GM23338 (cell line): ENCODE measurements at regions not wholly inside any gene's neighbourhood (a gene's known extent, or its start where the extent isn't known, plus 50 kb on each side); places are given as distances from the start of the nearest gene placed in this dataset.

ENCODE experiments used
- ATAC-seq: fragments of 200-7000 bp; cut with Tn5 transposase; 3 replicates; pipeline ENCODE4 v1.9.1; 2020
- DNase-seq: peaks from one replicate; pipeline ENCODE4 v3.0.0-alpha.2; 2015; ENCODE audit warnings: low spot score
- H2AFZ ChIP-seq: fragments of 200-600 bp; sonication (generic); 2 replicates; pipeline ENCODE4 v1.8.0; 2016; ENCODE audit warnings: antibody characterized with exemption, mild to moderate bottlenecking, moderate library complexity
- H3F3A ChIP-seq: fragments of 200-600 bp; sonication (generic); replicated peaks from 2 replicates; pipeline ENCODE4 v1.8.0; 2017; ENCODE audit warnings: antibody characterized with exemption, mixed run types, low read depth
- H3K27ac ChIP-seq: fragments of 200-600 bp; sonication (generic); 2 replicates; pipeline ENCODE4 v1.6.1; 2016; ENCODE audit warnings: low read depth
- H3K27me3 ChIP-seq: fragments of 200-600 bp; sonication (generic); 2 replicates; pipeline ENCODE4 v1.8.0; 2016; ENCODE audit warnings: mild to moderate bottlenecking, mixed run types, moderate library complexity; ENCODE audit not compliant: insufficient read depth
- H3K36me3 ChIP-seq: fragments of 200-600 bp; sonication (generic); 2 replicates; pipeline ENCODE4 v1.8.0; 2016; ENCODE audit warnings: mild to moderate bottlenecking; ENCODE audit not compliant: insufficient read depth
- H3K4me1 ChIP-seq: fragments of 200-600 bp; sonication (generic); 2 replicates; pipeline ENCODE4 v1.8.0; 2016; ENCODE audit warnings: mild to moderate bottlenecking, moderate library complexity; ENCODE audit not compliant: insufficient read depth
- H3K4me2 ChIP-seq: fragments of 200-600 bp; sonication (generic); 2 replicates; pipeline ENCODE4 v1.7.1; 2017; ENCODE audit warnings: mixed run types
- H3K4me3 ChIP-seq: fragments of 200-600 bp; sonication (generic); 2 replicates; pipeline ENCODE4 v1.6.1; 2016; ENCODE audit warnings: mixed run types
- H3K79me2 ChIP-seq: fragments of 200-600 bp; sonication (generic); replicated peaks from 2 replicates; pipeline ENCODE4 v1.8.0; 2017; ENCODE audit warnings: mild to moderate bottlenecking; ENCODE audit not compliant: insufficient read depth
- H3K9me2 ChIP-seq: fragments of 200-600 bp; sonication (generic); 2 replicates; pipeline ENCODE4 v1.8.0; 2017; ENCODE audit not compliant: insufficient read depth
- H4K20me1 ChIP-seq: fragments of 200-600 bp; sonication (generic); replicated peaks from 2 replicates; pipeline ENCODE4 v1.8.0; 2017; ENCODE audit warnings: mild to moderate bottlenecking; ENCODE audit not compliant: insufficient read depth
- H3K27ac Mint-ChIP-seq: 2 replicates; pipeline ENCODE4 v1.8.0; 2020; ENCODE audit warnings: inconsistent platforms, mild to moderate bottlenecking, moderate library complexity, mixed read lengths
- H3K27me3 Mint-ChIP-seq: 3 replicates; pipeline ENCODE4 v1.8.0; 2022; ENCODE audit warnings: low read depth, mild to moderate bottlenecking, moderate library complexity, mixed read lengths, inconsistent platforms; ENCODE audit not compliant: insufficient read depth, poor library complexity
- H3K36me3 Mint-ChIP-seq: 3 replicates; pipeline ENCODE4 v1.8.0; 2021; ENCODE audit warnings: low read depth, mild to moderate bottlenecking, inconsistent platforms, moderate library complexity, mixed read lengths
- H3K4me1 Mint-ChIP-seq: 3 replicates; pipeline ENCODE4 v1.8.0; 2020; ENCODE audit warnings: mild to moderate bottlenecking, inconsistent platforms, mixed read lengths
- H3K4me3 Mint-ChIP-seq: 3 replicates; pipeline ENCODE4 v1.8.0; 2021; ENCODE audit warnings: moderate library complexity, mild to moderate bottlenecking, inconsistent platforms, mixed read lengths
- H3K9me3 Mint-ChIP-seq: 3 replicates; pipeline ENCODE4 v1.8.0; 2020; ENCODE audit warnings: moderate library complexity, mild to moderate bottlenecking, inconsistent platforms, mixed read lengths
- NANOG ChIP-seq: IDR thresholded peaks from 2 replicates; pipeline ENCODE4 v1.6.1; 2016; ENCODE audit warnings: antibody characterized with exemption, borderline replicate concordance
- TF ChIP-seq, protein P1 (sequence below): fragments of 250-450 bp; sonication (Bioruptor Pico); IDR thresholded peaks from 2 replicates; pipeline ENCODE4 v1.5.0; 2020; ENCODE audit warnings: mild to moderate bottlenecking, moderate library complexity
- TF ChIP-seq, protein P2 (sequence below), 2 experiments: fragments of 200-600 bp in 1 of 2; sonication (generic) in 1 of 2; conservative IDR thresholded peaks; 2 replicates each; pipeline versions ENCODE4 v1.5.1 to v1.6.1; 2016 to 2017; ENCODE audit warnings: antibody characterized with exemption in 2 of 2, low read depth in 2 of 2, mild to moderate bottlenecking in 2 of 2, moderate library complexity in 1 of 2

DNA sequence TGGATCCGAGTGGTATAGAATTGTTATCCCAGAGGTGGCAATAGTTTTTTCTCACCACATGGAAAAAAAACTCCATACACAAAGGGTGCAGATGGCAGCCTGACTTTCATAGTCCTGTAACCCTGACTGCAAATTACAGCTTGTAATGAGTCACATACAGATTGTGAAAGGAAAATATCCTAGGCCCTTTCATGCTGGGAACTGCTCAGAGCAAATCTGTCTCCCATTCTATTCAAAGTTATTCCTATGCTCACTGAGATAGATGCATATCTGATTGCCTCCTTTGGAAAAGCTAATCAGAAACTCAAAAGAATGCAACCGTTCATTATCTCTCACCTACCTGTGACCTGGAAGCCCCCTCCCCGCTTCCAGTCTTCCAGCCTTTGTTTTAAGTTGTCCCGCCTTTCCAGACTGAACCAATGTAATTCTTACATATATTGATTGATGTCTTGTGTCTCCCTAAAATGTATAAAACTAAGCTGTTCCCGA lies 108.7 kb upstream of the MAP3K4 start:
- peaks cover 6% of the 10 kb centered on the region; the same call in 2 of the 3 replicates for H3K36me3 Mint-ChIP-seq
- peaks cover 52% of the 10 kb centered on the region for H3K4me1 ChIP-seq
- peaks cover 4% of the 10 kb centered on the region for H3K27me3 Mint-ChIP-seq
- H3F3A ChIP-seq = no peaks in the 10 kb centered on the region
- no peaks in the 10 kb centered on the region for H3K9me2 ChIP-seq
- ATAC-seq = peak; percentile 48
- peaks cover 54% of the 10 kb centered on the region for H3K4me1 Mint-ChIP-seq
- H3K27ac ChIP-seq = no peak overlapping the region
- 0 out of 2 replicates have a peak overlapping the region, but pooled peaks have one; percentile 50 for H3K27ac Mint-ChIP-seq
- H3K4me2 ChIP-seq = peak overlapping the region; percentile 58; the same call in 1 of the 2 replicates
- no peak overlapping the region for H2AFZ ChIP-seq
- no peaks in the 10 kb centered on the region for H4K20me1 ChIP-seq
- peaks cover 10% of the 10 kb centered on the region; the same call in 2 of the 3 replicates for H3K9me3 Mint-ChIP-seq
- H3K36me3 ChIP-seq = no peaks in the 10 kb centered on the region
- TF ChIP-seq, protein P1, sequence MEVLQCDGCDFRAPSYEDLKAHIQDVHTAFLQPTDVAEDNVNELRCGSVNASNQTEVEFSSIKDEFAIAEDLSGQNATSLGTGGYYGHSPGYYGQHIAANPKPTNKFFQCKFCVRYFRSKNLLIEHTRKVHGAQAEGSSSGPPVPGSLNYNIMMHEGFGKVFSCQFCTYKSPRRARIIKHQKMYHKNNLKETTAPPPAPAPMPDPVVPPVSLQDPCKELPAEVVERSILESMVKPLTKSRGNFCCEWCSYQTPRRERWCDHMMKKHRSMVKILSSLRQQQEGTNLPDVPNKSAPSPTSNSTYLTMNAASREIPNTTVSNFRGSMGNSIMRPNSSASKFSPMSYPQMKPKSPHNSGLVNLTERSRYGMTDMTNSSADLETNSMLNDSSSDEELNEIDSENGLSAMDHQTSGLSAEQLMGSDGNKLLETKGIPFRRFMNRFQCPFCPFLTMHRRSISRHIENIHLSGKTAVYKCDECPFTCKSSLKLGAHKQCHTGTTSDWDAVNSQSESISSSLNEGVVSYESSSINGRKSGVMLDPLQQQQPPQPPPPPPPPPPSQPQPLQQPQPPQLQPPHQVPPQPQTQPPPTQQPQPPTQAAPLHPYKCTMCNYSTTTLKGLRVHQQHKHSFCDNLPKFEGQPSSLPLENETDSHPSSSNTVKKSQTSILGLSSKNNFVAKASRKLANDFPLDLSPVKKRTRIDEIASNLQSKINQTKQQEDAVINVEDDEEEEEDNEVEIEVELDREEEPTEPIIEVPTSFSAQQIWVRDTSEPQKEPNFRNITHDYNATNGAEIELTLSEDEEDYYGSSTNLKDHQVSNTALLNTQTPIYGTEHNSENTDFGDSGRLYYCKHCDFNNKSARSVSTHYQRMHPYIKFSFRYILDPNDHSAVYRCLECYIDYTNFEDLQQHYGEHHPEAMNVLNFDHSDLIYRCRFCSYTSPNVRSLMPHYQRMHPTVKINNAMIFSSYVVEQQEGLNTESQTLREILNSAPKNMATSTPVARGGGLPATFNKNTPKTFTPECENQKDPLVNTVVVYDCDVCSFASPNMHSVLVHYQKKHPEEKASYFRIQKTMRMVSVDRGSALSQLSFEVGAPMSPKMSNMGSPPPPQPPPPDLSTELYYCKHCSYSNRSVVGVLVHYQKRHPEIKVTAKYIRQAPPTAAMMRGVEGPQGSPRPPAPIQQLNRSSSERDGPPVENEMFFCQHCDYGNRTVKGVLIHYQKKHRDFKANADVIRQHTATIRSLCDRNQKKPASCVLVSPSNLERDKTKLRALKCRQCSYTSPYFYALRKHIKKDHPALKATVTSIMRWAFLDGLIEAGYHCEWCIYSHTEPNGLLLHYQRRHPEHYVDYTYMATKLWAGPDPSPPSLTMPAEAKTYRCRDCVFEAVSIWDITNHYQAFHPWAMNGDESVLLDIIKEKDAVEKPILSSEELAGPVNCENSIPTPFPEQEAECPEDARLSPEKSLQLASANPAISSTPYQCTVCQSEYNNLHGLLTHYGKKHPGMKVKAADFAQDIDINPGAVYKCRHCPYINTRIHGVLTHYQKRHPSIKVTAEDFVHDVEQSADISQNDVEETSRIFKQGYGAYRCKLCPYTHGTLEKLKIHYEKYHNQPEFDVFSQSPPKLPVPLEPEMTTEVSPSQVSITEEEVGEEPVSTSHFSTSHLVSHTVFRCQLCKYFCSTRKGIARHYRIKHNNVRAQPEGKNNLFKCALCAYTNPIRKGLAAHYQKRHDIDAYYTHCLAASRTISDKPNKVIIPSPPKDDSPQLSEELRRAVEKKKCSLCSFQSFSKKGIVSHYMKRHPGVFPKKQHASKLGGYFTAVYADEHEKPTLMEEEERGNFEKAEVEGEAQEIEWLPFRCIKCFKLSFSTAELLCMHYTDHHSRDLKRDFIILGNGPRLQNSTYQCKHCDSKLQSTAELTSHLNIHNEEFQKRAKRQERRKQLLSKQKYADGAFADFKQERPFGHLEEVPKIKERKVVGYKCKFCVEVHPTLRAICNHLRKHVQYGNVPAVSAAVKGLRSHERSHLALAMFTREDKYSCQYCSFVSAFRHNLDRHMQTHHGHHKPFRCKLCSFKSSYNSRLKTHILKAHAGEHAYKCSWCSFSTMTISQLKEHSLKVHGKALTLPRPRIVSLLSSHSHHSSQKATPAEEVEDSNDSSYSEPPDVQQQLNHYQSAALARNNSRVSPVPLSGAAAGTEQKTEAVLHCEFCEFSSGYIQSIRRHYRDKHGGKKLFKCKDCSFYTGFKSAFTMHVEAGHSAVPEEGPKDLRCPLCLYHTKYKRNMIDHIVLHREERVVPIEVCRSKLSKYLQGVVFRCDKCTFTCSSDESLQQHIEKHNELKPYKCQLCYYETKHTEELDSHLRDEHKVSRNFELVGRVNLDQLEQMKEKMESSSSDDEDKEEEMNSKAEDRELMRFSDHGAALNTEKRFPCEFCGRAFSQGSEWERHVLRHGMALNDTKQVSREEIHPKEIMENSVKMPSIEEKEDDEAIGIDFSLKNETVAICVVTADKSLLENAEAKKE (CRISPR knock-in tag) = no peak
- 0 out of 2 replicates have a peak, but pooled peaks have one; percentile 28 for TF ChIP-seq NANOG
- no peak for DNase-seq
- H3K4me3 ChIP-seq = no peak overlapping the region
- no peaks in the 10 kb centered on the region for H3K79me2 ChIP-seq
- H3K4me3 Mint-ChIP-seq = peak overlapping the region; percentile 19; the same call in 1 of the 3 replicates
- no peaks in the 10 kb centered on the region for H3K27me3 ChIP-seq

DNA sequence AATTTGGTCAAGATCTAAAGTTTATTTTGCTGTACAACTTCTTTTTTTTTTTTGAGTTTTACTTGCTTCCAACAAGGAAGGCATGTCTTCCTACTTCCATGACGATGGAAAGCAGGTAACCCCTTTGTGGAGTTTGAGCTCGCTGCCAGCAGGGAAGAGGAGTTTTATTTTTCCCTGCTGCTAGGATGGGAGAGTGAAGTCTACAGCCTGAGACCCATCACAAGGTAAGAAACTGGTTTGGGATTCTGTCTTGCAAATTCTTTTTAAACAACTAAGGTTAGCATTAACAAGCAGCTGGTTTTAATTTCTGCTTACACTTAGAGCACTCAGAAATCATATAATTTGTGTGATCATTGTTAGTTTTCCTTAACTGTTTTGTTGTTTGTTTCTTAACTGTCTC lies 108.0 kb upstream of the MAP3K4 start:
- H3K4me1 Mint-ChIP-seq = peaks cover 49% of the 10 kb centered on the region
- peaks cover 6% of the 10 kb centered on the region; the same call in 2 of the 3 replicates for H3K36me3 Mint-ChIP-seq
- DNase-seq (no peak), ATAC-seq (peak; percentile 61)
- no peaks in the 10 kb centered on the region for H4K20me1 ChIP-seq
- no peak overlapping the region for H3K4me3 Mint-ChIP-seq
- no peak overlapping the region for H2AFZ ChIP-seq
- H3K27ac ChIP-seq = no peak overlapping the region
- H3F3A ChIP-seq = no peaks in the 10 kb centered on the region
- H3K27me3 Mint-ChIP-seq = peaks cover 4% of the 10 kb centered on the region
- peaks cover 48% of the 10 kb centered on the region for H3K4me1 ChIP-seq
- 0 out of 2 replicates have a peak overlapping the region, but pooled peaks have one; percentile 29 for H3K4me3 ChIP-seq
- no peaks in the 10 kb centered on the region for H3K79me2 ChIP-seq
- no peaks in the 10 kb centered on the region for H3K36me3 ChIP-seq
- no peak overlapping the region for H3K27ac Mint-ChIP-seq
- H3K4me2 ChIP-seq = peak overlapping the region; percentile 58
- no peaks in the 10 kb centered on the region for H3K27me3 ChIP-seq
- H3K9me2 ChIP-seq = no peaks in the 10 kb centered on the region
- peaks cover 10% of the 10 kb centered on the region; the same call in 2 of the 3 replicates for H3K9me3 Mint-ChIP-seq
- TF ChIP-seq, protein P2, sequence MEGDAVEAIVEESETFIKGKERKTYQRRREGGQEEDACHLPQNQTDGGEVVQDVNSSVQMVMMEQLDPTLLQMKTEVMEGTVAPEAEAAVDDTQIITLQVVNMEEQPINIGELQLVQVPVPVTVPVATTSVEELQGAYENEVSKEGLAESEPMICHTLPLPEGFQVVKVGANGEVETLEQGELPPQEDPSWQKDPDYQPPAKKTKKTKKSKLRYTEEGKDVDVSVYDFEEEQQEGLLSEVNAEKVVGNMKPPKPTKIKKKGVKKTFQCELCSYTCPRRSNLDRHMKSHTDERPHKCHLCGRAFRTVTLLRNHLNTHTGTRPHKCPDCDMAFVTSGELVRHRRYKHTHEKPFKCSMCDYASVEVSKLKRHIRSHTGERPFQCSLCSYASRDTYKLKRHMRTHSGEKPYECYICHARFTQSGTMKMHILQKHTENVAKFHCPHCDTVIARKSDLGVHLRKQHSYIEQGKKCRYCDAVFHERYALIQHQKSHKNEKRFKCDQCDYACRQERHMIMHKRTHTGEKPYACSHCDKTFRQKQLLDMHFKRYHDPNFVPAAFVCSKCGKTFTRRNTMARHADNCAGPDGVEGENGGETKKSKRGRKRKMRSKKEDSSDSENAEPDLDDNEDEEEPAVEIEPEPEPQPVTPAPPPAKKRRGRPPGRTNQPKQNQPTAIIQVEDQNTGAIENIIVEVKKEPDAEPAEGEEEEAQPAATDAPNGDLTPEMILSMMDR (conservative IDR thresholded peaks at IDR 0.05; ENCODE audit: low read depth in 2 of 2) = no peak
- TF ChIP-seq, protein P1 (CRISPR knock-in tag) = no peak
